GM23338 (cell line): ENCODE measurements at regions not wholly inside any gene's neighbourhood (a gene's known extent, or its start where the extent isn't known, plus 50 kb on each side); places are given as distances from the start of the nearest gene placed in this dataset.

ENCODE experiments used
- ATAC-seq: fragments of 200-7000 bp; cut with Tn5 transposase; 3 replicates; pipeline ENCODE4 v1.9.1; 2020
- DNase-seq: peaks from one replicate; pipeline ENCODE4 v3.0.0-alpha.2; 2015; ENCODE audit warnings: low spot score
- H2AFZ ChIP-seq: fragments of 200-600 bp; sonication (generic); 2 replicates; pipeline ENCODE4 v1.8.0; 2016; ENCODE audit warnings: antibody characterized with exemption, mild to moderate bottlenecking, moderate library complexity
- H3F3A ChIP-seq: fragments of 200-600 bp; sonication (generic); replicated peaks from 2 replicates; pipeline ENCODE4 v1.8.0; 2017; ENCODE audit warnings: antibody characterized with exemption, mixed run types, low read depth
- H3K27ac ChIP-seq: fragments of 200-600 bp; sonication (generic); 2 replicates; pipeline ENCODE4 v1.6.1; 2016; ENCODE audit warnings: low read depth
- H3K27me3 ChIP-seq: fragments of 200-600 bp; sonication (generic); 2 replicates; pipeline ENCODE4 v1.8.0; 2016; ENCODE audit warnings: mild to moderate bottlenecking, mixed run types, moderate library complexity; ENCODE audit not compliant: insufficient read depth
- H3K36me3 ChIP-seq: fragments of 200-600 bp; sonication (generic); 2 replicates; pipeline ENCODE4 v1.8.0; 2016; ENCODE audit warnings: mild to moderate bottlenecking; ENCODE audit not compliant: insufficient read depth
- H3K4me1 ChIP-seq: fragments of 200-600 bp; sonication (generic); 2 replicates; pipeline ENCODE4 v1.8.0; 2016; ENCODE audit warnings: mild to moderate bottlenecking, moderate library complexity; ENCODE audit not compliant: insufficient read depth
- H3K4me2 ChIP-seq: fragments of 200-600 bp; sonication (generic); 2 replicates; pipeline ENCODE4 v1.7.1; 2017; ENCODE audit warnings: mixed run types
- H3K4me3 ChIP-seq: fragments of 200-600 bp; sonication (generic); 2 replicates; pipeline ENCODE4 v1.6.1; 2016; ENCODE audit warnings: mixed run types
- H3K79me2 ChIP-seq: fragments of 200-600 bp; sonication (generic); replicated peaks from 2 replicates; pipeline ENCODE4 v1.8.0; 2017; ENCODE audit warnings: mild to moderate bottlenecking; ENCODE audit not compliant: insufficient read depth
- H3K9me2 ChIP-seq: fragments of 200-600 bp; sonication (generic); 2 replicates; pipeline ENCODE4 v1.8.0; 2017; ENCODE audit not compliant: insufficient read depth
- H4K20me1 ChIP-seq: fragments of 200-600 bp; sonication (generic); replicated peaks from 2 replicates; pipeline ENCODE4 v1.8.0; 2017; ENCODE audit warnings: mild to moderate bottlenecking; ENCODE audit not compliant: insufficient read depth
- H3K27ac Mint-ChIP-seq: 2 replicates; pipeline ENCODE4 v1.8.0; 2020; ENCODE audit warnings: inconsistent platforms, mild to moderate bottlenecking, moderate library complexity, mixed read lengths
- H3K27me3 Mint-ChIP-seq: 3 replicates; pipeline ENCODE4 v1.8.0; 2022; ENCODE audit warnings: low read depth, mild to moderate bottlenecking, moderate library complexity, mixed read lengths, inconsistent platforms; ENCODE audit not compliant: insufficient read depth, poor library complexity
- H3K36me3 Mint-ChIP-seq: 3 replicates; pipeline ENCODE4 v1.8.0; 2021; ENCODE audit warnings: low read depth, mild to moderate bottlenecking, inconsistent platforms, moderate library complexity, mixed read lengths
- H3K4me1 Mint-ChIP-seq: 3 replicates; pipeline ENCODE4 v1.8.0; 2020; ENCODE audit warnings: mild to moderate bottlenecking, inconsistent platforms, mixed read lengths
- H3K4me3 Mint-ChIP-seq: 3 replicates; pipeline ENCODE4 v1.8.0; 2021; ENCODE audit warnings: moderate library complexity, mild to moderate bottlenecking, inconsistent platforms, mixed read lengths
- H3K9me3 Mint-ChIP-seq: 3 replicates; pipeline ENCODE4 v1.8.0; 2020; ENCODE audit warnings: moderate library complexity, mild to moderate bottlenecking, inconsistent platforms, mixed read lengths
- NANOG ChIP-seq: IDR thresholded peaks from 2 replicates; pipeline ENCODE4 v1.6.1; 2016; ENCODE audit warnings: antibody characterized with exemption, borderline replicate concordance
- ZNF462 ChIP-seq: fragments of 250-450 bp; sonication (Bioruptor Pico); IDR thresholded peaks from 2 replicates; pipeline ENCODE4 v1.5.0; 2020; ENCODE audit warnings: mild to moderate bottlenecking, moderate library complexity
- TF ChIP-seq, protein P1 (sequence below), 2 experiments: fragments of 200-600 bp in 1 of 2; sonication (generic) in 1 of 2; conservative IDR thresholded peaks; 2 replicates each; pipeline versions ENCODE4 v1.5.1 to v1.6.1; 2016 to 2017; ENCODE audit warnings: antibody characterized with exemption in 2 of 2, low read depth in 2 of 2, mild to moderate bottlenecking in 2 of 2, moderate library complexity in 1 of 2
- TF ChIP-seq, protein P2 (sequence below): IDR thresholded peaks from 2 replicates; pipeline ENCODE4 v1.6.1; 2016; ENCODE audit warnings: antibody characterized with exemption

DNA sequence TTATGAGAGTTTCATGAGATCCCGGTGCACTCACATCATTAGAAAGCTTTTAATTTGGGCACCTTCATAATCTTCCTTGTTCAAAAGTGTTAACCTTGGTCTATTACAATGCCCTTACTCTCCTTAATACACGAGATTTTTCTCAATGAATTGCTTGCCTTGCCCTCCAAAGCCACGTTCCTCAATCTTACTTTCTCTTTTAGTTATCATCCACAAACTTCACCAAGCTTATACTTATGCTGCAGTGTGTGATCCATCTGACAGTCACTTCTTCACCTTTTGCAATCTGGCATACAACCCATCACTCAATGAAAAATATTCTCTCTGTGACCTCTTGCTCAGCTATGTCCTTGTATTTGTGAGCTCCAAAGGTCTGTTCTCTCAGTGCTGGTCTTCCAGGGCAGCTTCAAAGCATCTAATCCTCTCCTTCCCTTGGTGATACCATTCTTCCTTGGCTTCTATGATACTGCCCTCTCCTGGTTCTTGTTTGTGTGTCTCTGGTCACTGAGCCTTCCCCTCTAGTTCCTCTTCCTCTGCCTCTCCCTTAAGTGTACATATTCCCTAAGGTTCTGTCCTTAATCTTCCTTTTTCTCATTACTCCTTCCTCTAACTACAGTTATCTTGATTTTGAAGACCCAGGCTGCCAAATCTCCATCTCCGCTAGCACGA, 202.2 kb upstream of the STARD13 start:
- H3K36me3 ChIP-seq: no peaks in the 10 kb centered on the region; the same call in 1 of the 2 replicates
- H3K4me2 ChIP-seq: no peak overlapping the region
- H4K20me1 ChIP-seq: no peaks in the 10 kb centered on the region
- H3K79me2 ChIP-seq: no peaks in the 10 kb centered on the region
- Mint-ChIP-seq H3K27me3 (peaks cover 7% of the 10 kb centered on the region), H3K27ac (no peak overlapping the region), H3K9me3 (peaks cover 9% of the 10 kb centered on the region), H3K36me3 (peaks cover 8% of the 10 kb centered on the region; the same call in 2 of the 3 replicates), H3K4me3 (no peak overlapping the region), H3K4me1 (peaks cover 27% of the 10 kb centered on the region)
- no peaks in the 10 kb centered on the region; the same call in 1 of the 2 replicates for H3K9me2 ChIP-seq
- peak; percentile 33 for ATAC-seq
- 0 out of 2 replicates have a peak overlapping the region, but pooled peaks have one; percentile 14 for H2AFZ ChIP-seq
- peak; percentile 38 for DNase-seq
- TF ChIP-seq, protein P1, sequence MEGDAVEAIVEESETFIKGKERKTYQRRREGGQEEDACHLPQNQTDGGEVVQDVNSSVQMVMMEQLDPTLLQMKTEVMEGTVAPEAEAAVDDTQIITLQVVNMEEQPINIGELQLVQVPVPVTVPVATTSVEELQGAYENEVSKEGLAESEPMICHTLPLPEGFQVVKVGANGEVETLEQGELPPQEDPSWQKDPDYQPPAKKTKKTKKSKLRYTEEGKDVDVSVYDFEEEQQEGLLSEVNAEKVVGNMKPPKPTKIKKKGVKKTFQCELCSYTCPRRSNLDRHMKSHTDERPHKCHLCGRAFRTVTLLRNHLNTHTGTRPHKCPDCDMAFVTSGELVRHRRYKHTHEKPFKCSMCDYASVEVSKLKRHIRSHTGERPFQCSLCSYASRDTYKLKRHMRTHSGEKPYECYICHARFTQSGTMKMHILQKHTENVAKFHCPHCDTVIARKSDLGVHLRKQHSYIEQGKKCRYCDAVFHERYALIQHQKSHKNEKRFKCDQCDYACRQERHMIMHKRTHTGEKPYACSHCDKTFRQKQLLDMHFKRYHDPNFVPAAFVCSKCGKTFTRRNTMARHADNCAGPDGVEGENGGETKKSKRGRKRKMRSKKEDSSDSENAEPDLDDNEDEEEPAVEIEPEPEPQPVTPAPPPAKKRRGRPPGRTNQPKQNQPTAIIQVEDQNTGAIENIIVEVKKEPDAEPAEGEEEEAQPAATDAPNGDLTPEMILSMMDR (conservative IDR thresholded peaks at IDR 0.05; ENCODE audit: low read depth in 2 of 2): peak; percentile 47 to 70
- TF ChIP-seq, protein P2, sequence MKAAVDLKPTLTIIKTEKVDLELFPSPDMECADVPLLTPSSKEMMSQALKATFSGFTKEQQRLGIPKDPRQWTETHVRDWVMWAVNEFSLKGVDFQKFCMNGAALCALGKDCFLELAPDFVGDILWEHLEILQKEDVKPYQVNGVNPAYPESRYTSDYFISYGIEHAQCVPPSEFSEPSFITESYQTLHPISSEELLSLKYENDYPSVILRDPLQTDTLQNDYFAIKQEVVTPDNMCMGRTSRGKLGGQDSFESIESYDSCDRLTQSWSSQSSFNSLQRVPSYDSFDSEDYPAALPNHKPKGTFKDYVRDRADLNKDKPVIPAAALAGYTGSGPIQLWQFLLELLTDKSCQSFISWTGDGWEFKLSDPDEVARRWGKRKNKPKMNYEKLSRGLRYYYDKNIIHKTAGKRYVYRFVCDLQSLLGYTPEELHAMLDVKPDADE: no peak
- H3F3A ChIP-seq: no peaks in the 10 kb centered on the region
- peaks cover 4% of the 10 kb centered on the region for H3K4me1 ChIP-seq
- H3K27me3 ChIP-seq: no peaks in the 10 kb centered on the region
- no peak overlapping the region for H3K4me3 ChIP-seq
- no peak overlapping the region for H3K27ac ChIP-seq

DNA sequence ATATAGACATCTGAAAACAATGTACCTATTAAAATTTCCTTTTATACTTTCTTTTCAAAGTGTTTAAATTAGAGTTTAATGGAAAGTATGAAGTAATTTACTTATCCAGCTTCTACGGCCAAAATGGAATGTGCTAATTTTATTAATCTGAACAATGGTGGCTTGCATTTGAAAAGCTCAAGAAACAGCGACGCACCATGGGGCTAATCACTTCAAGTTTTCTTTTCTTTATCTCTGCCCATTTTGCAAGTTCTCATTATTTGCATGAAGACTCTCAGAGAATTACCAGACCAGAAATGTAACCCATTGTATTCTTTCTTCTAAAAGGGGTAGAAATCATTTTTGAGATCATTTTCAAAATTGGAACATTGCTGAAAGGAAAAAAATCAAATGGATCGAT, 204.0 kb upstream of the STARD13 start:
- no peaks in the 10 kb centered on the region for H3K9me2 ChIP-seq
- peak; percentile 47 for DNase-seq
- Mint-ChIP-seq H3K36me3 (peaks cover 3% of the 10 kb centered on the region; the same call in 2 of the 3 replicates), H3K4me3 (peak overlapping the region; percentile 38), H3K27me3 (peaks cover 7% of the 10 kb centered on the region), H3K9me3 (peaks cover 3% of the 10 kb centered on the region), H3K4me1 (peaks cover 34% of the 10 kb centered on the region), H3K27ac (peak overlapping the region; percentile 58; the same call in 1 of the 2 replicates)
- peak overlapping the region; percentile 34; the same call in 1 of the 2 replicates for H3K4me3 ChIP-seq
- H3K27ac ChIP-seq: no peak overlapping the region
- H3K4me2 ChIP-seq: peak overlapping the region; percentile 49
- no peaks in the 10 kb centered on the region for H3K27me3 ChIP-seq
- peak; percentile 21; the same call in 2 of the 3 replicates for ATAC-seq
- no peaks in the 10 kb centered on the region for H3F3A ChIP-seq
- no peaks in the 10 kb centered on the region for H4K20me1 ChIP-seq
- no peaks in the 10 kb centered on the region for H3K36me3 ChIP-seq
- H2AFZ ChIP-seq: no peak overlapping the region
- no peaks in the 10 kb centered on the region for H3K79me2 ChIP-seq
- peaks cover 4% of the 10 kb centered on the region for H3K4me1 ChIP-seq
- TF ChIP-seq NANOG (peak; percentile 68), ZNF462 (CRISPR knock-in tag) (no peak)
